Activated effector memory CD4-positive, alpha-beta T cell treated with anti-CD3 and anti-CD28 coated beads, Interleukin-2, amount 50 U/mL, for 16 hours (primary cell): ENCODE measurements at regions not wholly inside any gene's neighbourhood (a gene's known extent, or its start where the extent isn't known, plus 50 kb on each side); places are given as distances from the start of the nearest gene placed in this dataset.

Experiments used
- DNase-seq: peaks from one replicate; pipeline ENCODE4 v3.0.0-alpha.2; 2020

DNA sequence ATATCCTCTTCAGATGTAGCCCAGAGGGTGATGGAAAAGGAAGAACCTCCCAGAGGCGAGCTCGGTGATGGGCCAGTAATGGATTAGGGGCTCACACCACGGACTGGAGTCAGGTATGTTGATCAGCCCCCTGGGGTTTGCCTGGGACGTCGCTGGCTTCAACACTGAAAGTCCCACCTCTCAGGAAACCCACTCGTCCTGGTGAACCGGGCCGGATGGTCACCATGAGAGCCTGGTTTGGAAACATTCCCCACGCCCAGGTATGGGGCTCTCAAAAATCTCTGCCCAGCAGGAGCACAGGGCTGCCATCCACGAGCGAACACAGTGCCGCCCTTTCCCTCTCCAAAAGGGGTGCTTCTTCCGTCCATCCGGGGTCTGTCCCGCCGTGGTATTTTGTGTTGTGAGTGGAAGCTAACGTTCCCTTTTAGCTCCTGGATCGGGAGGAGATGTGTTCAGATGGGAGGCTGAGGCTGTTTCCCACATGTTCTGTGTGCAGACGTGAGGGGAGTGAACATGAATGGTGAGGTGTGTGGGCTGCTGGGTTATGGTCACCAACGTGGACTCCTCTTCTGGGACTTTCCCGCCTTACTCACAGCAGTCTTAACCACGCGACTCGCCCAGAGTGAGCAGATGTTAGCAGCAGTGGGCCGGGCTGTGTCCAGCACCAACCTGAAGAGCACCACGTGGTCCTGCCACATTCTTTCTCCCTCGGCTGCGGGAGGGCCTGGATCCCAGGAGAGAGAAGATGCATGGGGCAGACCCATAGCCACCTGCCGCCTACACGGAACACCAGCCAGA lies 139.2 kb downstream of the KIF26A start:
- DNase-seq = peak; percentile 38

DNA sequence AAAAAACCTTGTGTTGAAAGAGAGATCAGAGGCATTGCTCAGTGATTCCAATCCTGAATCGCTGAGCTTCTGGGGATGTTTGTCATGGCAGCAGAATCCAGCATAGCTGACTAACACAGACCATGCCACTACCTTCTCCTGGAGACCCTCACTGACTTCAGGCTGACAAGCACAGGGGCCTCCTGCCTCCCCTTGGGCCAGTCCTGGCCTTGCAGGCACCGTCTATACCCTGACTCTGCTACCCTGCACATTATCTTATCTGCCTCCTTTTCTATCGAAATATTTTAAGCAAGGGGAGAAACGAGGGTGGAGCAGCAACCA lies 139.8 kb downstream of the KIF26A start:
- no peak for DNase-seq

DNA sequence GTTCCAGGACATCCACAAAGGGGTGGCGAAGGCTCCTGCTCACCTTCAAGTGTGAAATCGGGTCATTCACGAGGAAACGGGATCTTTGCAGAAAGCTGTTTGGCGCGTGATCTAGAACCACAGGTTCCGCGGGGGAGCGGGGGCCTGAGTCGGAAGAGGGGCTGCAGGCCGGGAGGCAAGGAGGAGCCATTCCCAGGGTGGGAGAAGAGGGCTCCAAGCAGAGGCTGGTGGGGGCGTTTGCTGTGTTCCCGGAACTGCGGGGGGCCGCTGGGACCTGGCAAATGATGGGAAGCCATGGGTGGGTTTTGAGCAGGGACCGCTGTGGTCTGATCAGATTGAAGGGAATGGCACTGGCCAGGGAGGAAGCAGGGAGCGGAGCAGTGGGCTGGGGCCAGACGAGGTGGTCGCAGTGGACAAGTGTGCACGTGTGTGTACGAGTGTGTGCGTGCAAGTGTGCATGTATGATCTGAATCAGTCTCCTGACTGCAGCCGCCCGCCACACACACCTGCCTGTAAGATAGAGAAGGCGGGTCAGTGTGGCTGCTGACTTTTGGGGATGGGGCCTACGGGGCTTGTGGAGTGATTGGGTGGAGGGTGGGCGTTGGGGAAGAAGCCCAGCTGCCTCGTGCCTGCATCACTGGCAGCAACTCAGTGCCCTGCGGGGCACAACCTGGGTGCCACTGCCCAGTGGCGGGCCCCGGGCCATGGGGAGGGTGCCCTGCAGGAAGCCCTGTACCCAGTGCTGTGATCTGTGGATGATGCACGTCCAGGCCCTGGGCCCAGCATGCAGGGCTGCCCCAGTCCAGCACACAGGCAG lies 141.9 kb downstream of the KIF26A start:
- DNase-seq = peak; percentile 48

DNA sequence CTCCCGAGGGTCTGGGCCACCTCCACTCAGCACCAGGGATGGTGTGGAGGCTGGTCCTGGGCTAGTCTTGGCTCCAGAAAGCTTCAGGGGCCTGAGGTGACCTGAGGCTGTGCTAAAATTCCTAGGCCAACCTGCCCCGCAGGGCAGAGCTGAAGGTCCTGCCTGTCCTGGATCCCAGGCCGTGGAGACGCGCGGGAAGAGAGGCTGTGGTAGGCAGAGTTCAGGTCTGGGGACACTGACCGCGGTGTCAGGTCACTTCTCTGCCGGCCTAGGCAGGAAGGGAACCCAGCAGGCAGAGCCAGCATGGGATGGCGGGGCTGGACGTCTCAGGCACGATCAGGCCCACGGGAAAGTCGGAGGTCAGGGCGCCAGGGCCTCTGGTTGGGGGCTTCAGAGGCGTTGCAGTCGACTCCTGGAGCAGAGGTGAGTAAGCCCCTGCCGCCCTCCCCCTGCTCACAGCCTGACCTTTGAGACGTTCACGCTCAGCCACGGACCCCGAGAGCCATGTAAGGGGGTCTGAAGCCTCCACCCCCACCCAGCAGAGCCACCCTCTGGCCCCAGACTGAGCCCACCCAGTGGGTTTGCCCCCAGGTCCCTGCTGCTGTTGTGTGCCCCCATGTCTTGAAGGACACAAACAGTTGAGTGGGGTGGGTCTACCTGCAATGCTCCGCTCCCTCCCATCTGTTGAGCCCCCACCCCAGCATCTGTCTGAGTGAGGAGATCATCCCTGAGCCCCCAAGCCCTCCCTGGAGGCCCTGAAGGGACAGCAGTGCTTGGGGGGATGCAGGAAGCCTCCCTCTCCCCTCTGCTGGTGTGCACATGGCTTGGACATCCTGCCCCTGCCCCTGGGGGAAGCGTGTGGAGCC lies 142.7 kb downstream of the KIF26A start:
- DNase-seq = peak; percentile 58

DNA sequence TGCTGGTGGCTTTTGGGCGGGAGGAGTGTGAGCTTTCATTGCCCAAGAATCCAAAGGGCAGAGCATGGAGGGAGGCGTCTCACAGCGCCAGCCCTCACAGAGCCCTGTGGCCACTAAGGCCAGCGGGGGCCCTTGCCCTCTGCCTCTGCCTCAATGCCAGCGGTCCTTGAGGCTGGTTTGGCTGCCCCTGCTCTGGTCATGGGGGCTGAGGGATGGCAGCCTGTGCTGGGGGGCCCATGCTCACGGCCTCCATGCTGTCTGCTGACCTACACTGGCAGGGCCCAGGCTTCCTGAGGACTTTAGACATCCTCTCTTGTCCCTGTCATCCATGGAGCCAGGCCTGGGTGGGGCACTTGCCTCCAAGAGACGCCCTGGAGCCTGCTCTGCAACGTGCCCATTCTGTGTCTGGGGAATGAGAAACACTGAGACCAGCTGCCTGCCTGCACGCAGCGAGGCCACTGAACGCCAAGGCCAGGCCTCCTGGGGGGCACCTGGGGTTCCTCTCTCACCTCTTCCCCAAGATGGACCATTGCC lies 143.4 kb downstream of the KIF26A start:
- DNase-seq = peak; percentile 50

DNA sequence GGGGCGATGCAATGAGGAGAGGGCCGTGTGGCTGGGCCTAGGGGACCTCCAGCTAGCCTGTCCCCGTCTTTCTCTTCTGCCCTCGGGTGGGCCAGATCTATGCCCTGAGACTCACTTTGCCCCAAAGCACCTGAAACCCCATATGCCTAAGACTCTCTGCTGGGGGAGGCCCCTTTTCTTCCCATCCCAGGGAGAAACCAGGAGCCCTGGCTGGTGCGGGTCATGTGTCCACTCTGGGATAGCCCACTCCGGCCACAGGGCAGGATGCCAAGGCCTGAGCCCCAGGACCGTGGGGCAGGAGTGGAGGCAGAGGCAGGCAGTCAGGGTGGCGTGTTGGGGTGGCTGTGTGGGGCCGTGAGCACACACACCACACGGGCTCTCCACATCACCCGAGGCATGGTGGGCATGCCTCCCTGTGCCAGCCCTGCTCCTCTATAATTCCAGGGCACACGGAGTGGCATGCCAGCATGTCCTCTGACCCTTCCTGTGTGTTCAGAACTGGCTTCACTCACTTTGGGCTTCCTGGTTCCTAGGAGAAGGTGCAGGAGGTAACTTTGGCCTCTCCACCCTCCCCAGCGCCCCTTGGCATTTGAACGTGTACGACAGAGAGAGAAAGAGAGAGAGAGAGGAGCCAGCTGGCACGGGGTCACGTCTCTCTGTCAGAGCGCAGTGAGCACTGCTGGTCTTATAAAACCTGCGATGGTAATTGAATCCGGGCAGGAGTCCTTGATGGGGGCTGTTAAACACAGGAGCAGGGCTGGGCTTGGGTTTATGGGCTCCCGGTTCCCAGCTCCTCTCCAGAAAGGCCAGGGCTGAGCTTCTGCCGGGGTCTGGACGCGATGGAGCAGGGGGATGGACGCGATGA lies 144.2 kb downstream of the KIF26A start:
- DNase-seq = peak; percentile 53

DNA sequence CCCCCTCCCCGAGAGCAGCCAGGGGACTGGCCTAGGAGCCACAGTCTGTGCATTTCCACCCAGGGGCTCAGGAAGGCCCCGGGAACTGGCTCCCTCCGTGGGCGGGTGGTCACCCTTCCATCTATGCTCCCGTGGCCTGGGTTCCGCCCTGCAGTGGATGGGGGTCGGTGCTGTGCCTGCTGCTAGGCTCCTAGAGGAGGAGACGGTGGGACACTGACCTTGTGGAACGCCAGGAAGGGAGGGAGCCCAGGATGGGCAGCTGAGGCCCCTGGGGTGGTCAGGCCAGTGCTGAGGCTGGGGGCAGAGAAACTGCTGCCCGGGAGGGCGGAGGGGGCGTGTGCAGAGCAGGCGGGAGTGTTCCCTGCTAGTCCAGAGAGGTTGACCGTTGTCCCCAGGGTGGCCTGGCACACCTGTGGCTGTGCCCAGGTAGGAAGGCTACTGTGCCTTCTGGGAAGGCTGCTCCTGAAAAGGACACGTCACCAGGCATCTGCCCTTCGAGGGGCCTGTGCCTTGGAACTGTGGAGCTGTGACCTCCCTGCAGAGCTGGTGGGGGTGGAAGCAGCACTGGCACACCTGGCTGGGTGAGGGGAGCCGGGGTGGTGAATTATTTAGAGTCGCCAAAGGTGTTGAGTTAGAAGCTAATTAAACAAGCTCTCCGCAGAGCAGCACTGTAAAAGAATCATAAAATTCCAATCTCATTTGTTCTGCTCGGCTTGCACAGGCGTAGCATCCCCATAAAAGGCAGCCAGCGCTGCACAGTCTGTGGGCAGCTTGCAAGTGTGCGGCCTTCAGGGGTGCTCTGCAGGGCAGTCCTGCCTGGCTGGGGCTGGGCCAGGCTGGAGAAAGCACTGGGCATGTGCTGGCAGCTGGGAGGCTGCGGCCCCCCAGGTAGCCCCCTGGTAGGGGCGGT lies 145.1 kb downstream of the KIF26A start:
- DNase-seq = peak; percentile 53

DNA sequence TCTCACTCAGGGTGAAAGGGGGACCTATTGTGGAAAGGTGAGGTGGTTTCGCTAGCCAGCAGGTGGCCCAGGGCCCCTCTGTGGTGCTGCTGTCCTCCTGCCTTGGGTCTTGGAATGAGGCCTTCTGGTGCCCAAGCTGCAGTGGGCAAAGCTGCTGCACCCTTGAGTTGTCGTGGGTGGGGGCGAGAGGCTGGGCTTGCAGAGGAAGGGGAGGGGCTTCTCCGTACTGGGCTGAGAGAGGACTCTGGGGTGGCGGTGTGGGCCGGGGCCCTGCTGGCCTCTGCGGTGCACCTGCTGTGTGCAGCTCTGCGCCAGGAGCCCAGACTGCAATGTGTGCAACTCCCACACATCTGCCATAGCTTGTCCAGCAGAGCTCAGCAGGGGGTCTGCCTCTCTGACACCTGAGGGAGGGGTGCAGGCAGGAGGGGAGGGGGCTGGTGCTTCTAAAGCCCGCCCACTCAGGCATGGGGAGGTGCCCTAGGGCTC lies 145.8 kb downstream of the KIF26A start:
- DNase-seq = peak; percentile 43

DNA sequence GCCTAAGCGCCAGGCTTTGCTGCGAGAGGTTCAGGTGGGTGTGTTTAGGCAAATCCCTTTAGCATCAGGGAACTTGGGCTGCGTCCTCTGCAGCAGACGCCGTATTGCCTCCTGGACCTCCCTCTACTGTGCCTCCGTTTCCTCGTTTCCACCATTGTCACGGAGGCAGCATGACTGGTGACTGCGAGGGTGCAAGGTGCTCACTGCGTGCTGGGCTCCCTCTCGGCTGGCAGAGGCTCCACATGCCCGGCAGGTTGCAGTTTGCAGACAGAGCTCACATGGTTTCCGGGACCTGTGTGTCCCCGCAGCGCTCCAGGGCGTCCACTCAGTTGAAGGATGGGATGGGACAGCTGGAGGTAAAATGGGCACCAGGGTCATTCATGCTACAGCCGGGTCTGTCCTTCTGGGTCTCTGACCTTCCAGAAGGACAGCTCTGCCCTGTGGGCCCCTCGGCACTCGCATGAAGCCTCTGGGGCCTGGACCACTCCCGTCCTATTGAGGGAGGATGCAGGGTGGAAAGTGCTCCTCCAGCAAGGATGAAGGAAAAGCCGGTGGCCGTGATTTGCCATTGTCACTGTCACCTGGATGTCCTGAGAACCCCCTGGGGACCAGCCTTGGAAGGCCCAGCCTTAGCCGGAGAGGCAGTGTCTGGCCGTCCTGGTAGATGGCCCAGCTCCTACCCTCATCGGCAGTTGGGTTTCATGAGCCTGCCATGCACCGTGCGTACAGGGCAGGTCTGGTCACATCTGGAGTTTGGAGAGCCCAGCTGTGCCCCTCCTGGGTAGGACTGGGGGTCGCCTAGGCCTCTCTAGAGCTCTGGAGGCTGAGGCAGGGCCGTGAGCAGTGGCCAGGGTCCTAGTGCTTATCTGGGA lies 146.5 kb downstream of the KIF26A start:
- DNase-seq = peak; percentile 55

DNA sequence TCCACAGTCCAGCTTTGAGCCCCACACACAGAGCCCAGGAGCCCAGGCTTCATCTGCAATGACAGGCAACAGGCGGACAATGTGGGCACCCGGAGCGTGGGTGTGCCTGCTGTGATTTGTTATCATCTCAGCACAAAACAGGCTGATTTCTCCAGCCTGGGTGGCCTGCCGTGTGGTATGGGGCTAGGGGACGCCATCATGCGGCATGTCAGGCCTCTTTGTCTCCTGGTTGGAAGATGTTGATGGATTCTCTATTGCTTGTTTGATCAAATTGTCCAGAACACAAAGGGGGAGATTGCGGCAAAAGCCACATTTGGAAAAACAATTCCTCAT lies 147.1 kb downstream of the KIF26A start:
- DNase-seq = no peak

DNA sequence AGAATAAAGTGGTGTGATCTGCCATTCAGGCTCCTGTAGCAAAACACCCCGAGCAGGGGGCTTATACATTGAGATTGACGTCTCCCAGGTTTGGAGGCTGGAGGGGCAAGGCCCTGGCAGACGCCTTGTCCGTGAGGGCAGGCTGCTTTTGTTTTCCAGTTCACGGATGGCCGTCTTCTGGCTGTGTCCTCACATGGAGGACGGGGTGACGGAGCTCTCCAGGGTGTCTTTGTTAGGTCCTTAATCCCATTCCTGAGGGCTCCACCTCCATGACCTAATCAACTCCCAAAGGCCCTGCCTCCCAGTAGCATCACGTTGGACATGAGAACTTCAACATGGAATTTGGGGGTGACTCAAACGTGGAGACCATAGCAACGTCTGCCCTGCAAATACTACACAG lies 147.7 kb downstream of the KIF26A start:
- DNase-seq = no peak

DNA sequence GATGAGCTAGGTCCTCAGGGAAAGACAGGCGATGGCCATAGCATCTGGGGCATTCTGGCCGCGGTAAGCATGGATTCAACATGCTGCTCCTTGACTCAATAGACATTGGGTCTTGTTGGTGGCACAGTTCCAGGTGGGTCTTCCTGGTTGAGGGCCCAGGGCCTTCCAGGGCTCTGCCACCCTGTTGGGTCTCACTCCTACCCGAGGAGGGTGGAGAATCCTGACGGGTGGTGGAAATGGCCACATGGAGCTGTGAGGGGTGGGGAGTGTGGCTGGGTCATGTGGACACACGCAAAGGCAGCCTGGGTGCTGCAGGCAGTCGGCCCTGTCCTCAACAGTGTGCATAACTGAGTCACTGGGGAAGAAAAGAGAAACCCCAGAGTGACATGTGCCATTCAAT lies 148.1 kb downstream of the KIF26A start:
- no peak for DNase-seq

DNA sequence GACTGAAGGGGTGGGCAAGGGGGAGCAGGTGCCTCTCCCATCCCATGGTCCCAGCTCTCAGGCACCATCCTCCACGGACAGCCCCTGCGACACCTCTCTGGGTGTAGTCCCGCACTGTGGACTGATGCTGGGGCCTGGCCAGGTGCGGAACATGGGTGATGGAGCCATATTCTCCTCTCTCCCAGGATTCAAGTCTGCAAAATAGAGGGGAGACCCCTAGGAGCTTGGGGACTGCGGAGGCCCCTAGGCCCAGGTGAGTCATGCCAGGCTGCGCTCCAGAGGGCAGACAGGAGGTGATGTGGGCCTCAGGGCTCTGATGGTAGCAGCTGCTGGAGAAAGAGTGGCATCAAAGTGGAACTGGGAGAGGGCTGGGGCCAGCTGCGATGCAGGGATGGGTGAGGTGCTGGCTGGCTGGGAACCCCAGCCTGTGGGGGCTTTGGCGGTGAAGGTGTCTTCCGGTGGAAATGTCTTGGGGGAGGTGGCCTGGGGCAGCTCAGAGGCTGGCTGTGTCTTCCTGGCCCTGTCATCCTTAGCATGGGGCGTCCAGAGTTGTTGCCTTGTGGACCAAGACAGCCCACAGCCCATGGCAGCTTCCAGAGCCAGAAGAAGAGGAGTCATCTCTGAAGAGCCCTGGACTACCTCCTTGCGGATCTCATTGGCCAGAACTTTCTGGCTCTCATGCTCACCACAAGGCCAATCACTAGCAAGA lies 149.1 kb downstream of the KIF26A start:
- DNase-seq = peak; percentile 49

DNA sequence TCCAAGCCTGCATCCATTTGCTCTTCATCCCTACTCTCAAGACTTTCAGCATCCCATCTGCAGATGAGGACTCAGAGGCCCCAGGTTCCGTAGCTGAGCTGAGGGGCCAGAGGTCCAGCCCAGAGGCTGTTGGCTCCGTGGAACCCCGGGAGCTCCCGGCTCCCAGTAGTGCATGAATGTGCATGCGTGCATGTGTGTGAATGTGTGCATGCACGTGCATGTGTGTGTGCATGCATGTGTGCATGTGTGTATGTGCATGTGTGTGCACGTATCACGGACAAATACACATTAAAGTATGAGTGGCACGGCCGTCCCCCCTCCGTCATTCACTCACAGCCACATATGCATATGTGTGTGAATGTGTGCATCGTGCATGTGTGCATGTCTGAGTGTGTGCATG lies 149.9 kb downstream of the KIF26A start:
- peak; percentile 37 for DNase-seq

DNA sequence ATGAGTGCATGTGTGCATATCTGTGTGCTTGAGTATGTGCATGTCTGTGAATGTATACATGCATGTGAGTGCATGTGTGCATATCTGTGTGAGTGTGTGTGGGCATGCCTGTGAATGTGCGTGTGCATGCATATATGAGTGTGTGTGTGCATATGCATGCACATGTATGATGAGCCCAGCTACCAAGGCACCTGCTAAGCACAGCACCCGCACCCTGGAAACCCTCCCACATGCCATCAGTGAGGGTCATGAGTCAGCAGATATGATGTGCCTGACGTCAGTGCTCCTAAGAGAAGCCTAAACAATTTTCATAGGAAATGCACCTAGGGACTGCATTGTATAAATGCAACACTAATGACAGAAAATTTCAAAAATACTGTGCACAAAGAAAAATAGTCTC lies 151.1 kb downstream of the KIF26A start:
- DNase-seq = peak; percentile 24

DNA sequence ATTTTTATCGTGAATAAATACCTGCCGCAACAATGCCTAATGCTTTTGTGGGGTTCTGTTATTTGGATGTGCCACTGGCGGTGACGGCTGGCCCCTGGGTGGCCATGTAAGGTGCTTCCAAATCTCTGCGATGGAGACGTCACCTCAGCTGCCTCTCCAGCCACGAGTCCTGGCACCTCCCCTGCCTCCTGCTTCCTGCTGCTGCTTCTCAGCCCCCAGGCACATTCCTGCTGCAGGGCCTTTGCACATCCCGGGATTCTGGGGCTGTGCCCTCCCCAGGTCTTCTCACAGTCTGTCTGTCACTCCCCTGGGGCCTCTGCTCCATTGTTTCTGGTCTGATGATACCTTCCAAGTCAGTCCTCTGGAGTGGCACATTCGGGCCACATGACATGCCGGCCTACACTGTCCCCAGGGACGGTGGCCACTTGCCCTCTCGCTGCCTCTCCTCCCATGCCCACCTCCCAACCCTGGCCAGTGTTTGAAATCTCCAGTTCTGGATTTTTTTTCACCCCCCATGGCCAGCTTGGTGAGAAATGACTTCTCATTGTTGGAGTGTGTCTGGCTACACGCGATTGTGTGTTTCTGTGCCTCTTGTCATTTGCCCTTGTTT lies 151.8 kb downstream of the KIF26A start:
- DNase-seq = peak; percentile 25

DNA sequence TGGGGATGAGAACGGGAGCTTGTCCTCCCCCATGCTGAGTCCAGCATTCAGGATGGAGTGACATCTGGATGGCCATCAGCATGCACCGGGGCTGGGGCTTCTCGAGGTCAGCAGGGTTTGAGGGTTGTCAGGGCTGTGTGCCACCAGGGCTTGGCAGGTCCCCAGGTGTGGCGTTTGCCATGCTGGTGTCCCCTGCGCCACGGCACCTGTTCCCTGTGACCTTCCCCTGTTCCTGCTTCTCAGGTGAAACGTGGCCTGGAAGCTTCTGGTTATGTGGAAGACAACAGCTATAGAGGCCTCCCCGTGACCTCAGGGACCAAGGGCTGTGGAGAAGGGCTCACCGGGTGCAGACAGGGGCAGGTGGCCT lies 152.4 kb downstream of the KIF26A start:
- DNase-seq = peak; percentile 25

DNA sequence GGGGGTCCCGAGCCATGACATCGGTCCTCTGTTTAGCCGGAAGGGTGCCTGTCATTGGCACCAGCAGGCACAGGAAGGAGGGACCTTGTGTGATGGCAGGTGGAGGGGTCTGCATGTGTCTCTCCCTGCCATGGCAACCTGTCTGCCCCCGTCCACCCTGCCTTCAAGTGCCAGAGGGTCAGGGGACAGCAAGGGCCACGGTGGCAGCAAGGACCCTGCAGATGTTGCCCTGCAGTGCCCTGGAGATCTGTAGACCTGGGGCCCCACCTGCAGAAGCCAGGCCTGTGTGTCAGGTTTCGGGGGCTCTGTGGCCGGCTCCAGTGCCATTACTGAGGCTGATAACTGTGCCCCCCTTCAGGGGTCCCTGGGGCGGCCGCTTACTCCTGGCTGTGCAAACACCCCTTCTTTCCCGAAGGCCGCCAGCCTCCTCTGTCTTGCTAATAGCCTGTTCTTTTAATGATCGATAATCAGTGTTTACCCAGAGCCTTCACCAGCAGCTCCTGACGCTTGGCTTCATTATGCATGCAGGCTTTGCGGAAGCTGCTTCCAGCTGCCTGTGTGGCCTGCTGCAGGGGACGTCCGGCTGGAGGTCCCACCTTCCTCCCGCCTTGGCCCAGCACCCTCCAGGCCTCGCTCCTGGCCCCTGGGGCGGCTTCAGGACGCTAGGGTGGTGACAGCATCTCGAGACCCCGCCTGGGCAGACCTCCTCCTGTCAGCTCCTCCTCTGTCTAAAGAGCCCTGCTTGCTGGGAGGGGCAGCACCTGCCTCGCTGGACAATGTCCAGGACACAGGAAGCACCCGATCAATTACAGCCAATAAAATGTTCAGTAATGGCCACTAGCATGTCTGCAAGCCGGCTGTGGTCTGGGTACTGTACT lies 153.0 kb downstream of the KIF26A start:
- peak; percentile 53 for DNase-seq
